Ovary (tissue), 7 donors: ENCODE measurements at regions not wholly inside any gene's neighbourhood (a gene's known extent, or its start where the extent isn't known, plus 50 kb on each side); places are given as distances from the start of the nearest gene placed in this dataset.
"Not testable (repeated sequence)": the region's sequence is repeated elsewhere in the genome, so short reads cannot be mapped to it uniquely, and the experiment has no call there.

Experiments used
- DNase-seq, 5 donors: peaks; one replicate each; pipeline ENCODE4 v3.0.0-alpha.2; 2019 to 2020
- H3K27ac ChIP-seq, 2 donors: fragments of 200-600 bp; one replicate each; pipeline versions ENCODE4 v1.5.1 to v1.8.0; 2019 to 2022
- H3K27me3 ChIP-seq: fragments of 200-600 bp; one replicate; pipeline ENCODE4 v1.8.0; 2022
- H3K36me3 ChIP-seq: fragments of 200-600 bp; sonication (generic); one replicate; pipeline ENCODE4 v1.5.1; 2019
- H3K4me1 ChIP-seq: one replicate; pipeline ENCODE4 v1.8.1; 2013; ENCODE audit warnings: mild to moderate bottlenecking, moderate library complexity; ENCODE audit not compliant: insufficient read depth
- H3K4me3 ChIP-seq: fragments of 200-600 bp; sonication (generic); one replicate; pipeline ENCODE4 v1.5.1; 2017
- H3K9me3 ChIP-seq, 2 donors: fragments of 200-600 bp in 1 of 2; sonication (generic) in 1 of 2; one replicate each; pipeline versions ENCODE4 v1.5.1 to v1.8.1; 2013 to 2019; ENCODE audit warnings: mild to moderate bottlenecking in 1 of 2, moderate library complexity in 1 of 2
- EP300 ChIP-seq: sonication (generic); formaldehyde crosslinking; IDR thresholded peaks from one replicate; pipeline ENCODE4 v1.6.1; 2017; ENCODE audit warnings: antibody characterized with exemption
- POLR2A ChIP-seq: fragments of 450-650 bp; IDR thresholded peaks from one replicate; pipeline ENCODE4 v1.6.1; 2017; ENCODE audit warnings: antibody characterized with exemption, mild to moderate bottlenecking, moderate library complexity
- WGBS, 3 donors: extraction: QIAGEN DNeasy Blood & Tissue Kit in 1 of 3; methylation state at CpG; one replicate each; pipeline versions ENCODE4 v1.1.5 to v1.1.7; 2013 to 2017; 5-methylcytosine and 5-hydroxymethylcytosine counted together
- intact Hi-C, 4 donors: fragments of 100-400 bp; cut with DNase I; formaldehyde crosslinking; loops; one replicate each; pipeline versions ENCODE4 v1.11.0 to v1.15.1; 2022 to 2023
- TF ChIP-seq, protein P1 (sequence below), 3 donors: fragments of 450-650 bp in 2 of 3; fragments of 200-600 bp in 1 of 3; IDR thresholded peaks; one replicate each; pipeline versions ENCODE4 v1.5.1 to v1.8.0; 2016 to 2022; ENCODE audit warnings: antibody characterized with exemption in 3 of 3, mild to moderate bottlenecking in 1 of 3
- donor health status: DM: no; HTN: no; CAD: no; lungs with moderate emphysema.
- donor health status: DM: no; HTN: no; CAD: no.
- donor health status: Bipolar disorder and iron deficiency.
- donor health status: DM: no; HTN: no; CAD: no.
- donor health status: DM: yes; HTN: yes; CAD: no.

DNA sequence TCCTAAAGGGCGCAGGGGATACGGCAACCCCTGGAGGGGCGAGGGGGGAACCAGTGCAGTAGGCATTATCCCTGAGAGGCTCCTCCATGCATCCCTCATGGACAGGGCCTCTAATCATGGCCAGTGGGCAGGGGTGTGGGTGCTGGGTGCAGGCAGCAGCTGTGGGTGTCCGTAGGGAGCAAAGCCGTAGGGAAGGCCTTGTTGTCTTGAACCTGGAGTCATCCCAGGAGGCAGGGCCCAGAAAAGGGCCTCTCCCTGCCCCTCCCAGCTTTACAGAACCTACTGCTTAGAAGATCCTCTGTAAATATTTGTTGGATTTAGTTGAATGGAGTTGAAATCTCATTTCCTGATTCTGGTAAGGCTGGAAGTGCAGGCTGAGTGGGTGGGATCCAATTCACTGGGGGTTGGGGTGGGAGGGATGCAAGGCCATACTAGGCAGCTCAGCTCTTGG, 207.0 kb upstream of the HAAO start:
- Histone ChIP-seq H3K9me3 (no peaks in the 10 kb centered on the region), H3K27me3 (no peaks in the 10 kb centered on the region), H3K36me3 (no peaks in the 10 kb centered on the region), H3K4me1 (no peaks in the 10 kb centered on the region), H3K27ac (no peak overlapping the region), H3K4me3 (no peak overlapping the region)
- 77 to 86% (median 86%) methylated on average over 5 of the region's 5 CpGs for WGBS, 3 donors
- TF ChIP-seq, protein P1, sequence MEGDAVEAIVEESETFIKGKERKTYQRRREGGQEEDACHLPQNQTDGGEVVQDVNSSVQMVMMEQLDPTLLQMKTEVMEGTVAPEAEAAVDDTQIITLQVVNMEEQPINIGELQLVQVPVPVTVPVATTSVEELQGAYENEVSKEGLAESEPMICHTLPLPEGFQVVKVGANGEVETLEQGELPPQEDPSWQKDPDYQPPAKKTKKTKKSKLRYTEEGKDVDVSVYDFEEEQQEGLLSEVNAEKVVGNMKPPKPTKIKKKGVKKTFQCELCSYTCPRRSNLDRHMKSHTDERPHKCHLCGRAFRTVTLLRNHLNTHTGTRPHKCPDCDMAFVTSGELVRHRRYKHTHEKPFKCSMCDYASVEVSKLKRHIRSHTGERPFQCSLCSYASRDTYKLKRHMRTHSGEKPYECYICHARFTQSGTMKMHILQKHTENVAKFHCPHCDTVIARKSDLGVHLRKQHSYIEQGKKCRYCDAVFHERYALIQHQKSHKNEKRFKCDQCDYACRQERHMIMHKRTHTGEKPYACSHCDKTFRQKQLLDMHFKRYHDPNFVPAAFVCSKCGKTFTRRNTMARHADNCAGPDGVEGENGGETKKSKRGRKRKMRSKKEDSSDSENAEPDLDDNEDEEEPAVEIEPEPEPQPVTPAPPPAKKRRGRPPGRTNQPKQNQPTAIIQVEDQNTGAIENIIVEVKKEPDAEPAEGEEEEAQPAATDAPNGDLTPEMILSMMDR (IDR thresholded peaks at IDR 0.05) = no peak
- TF ChIP-seq POLR2A (no peak), EP300 (no peak)
- intact Hi-C loops = no loop called here
- DNase-seq = peak in 1 of 5 donors; percentile 14

DNA sequence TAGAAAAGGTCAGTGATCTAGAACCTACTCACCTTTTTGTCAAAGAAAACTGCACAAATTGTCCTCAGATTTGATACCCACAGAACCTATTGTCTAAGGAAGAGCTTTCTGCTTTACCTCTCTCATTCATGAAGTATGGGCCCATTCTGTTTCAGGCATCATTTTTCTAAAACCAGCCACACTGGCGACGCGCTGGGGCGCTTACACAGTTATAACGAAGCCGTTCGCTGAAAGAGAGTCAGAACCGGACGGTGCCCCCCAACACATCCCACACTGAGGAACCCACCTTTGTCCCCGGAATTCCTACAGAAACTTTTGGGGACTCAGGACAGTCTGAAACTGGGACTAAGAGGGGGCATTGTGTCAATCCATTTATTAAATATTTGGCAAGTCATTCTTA, 206.3 kb upstream of the HAAO start:
- no peak overlapping the region for H3K4me3 ChIP-seq
- peak in 1 of 5 donors; percentile 7 for DNase-seq
- intact Hi-C loops = no loop called here
- no peaks in the 10 kb centered on the region for H3K4me1 ChIP-seq
- H3K9me3 ChIP-seq = no peaks in the 10 kb centered on the region
- H3K27me3 ChIP-seq = no peaks in the 10 kb centered on the region
- no peak overlapping the region for H3K27ac ChIP-seq
- WGBS, 3 donors = 96 to 98% (median 97%) methylated on average over 10 of the region's 10 CpGs
- no peaks in the 10 kb centered on the region for H3K36me3 ChIP-seq
- TF ChIP-seq POLR2A = no peak
- no peak for TF ChIP-seq EP300
- TF ChIP-seq, protein P1 (IDR thresholded peaks at IDR 0.05) = no peak

DNA sequence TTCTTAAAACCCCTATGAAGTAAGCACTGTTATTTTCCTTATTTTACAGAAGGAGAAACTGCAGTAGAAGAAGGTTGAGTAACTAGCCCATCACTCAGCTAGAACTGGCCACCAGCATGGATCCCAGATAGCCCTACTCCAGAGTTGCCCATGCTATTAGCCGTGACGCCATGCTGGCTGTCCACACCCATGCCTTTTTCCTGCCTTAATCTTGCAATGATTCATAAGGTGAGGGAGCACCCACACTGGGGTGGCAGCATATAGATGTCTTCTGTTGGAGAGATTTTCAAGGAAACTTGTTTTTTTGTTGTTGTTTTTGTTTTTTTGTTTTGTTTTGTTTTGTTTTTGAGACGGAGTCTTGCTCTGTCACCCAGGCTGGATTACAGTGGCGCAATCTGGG, 204.1 kb upstream of the HAAO start:
- no peak overlapping the region for H3K27ac ChIP-seq
- no peaks in the 10 kb centered on the region for H3K27me3 ChIP-seq
- TF ChIP-seq, protein P1 (IDR thresholded peaks at IDR 0.05) = no peak
- no peak for TF ChIP-seq EP300
- no peak for TF ChIP-seq POLR2A
- intact Hi-C loops = no loop called here
- H3K9me3 ChIP-seq = no peaks in the 10 kb centered on the region
- WGBS, 3 donors = 84 to 93% (median 89%) methylated on average over 4 of the region's 4 CpGs
- DNase-seq = peak in 1 of 5 donors; percentile 2
- no peaks in the 10 kb centered on the region for H3K4me1 ChIP-seq
- no peaks in the 10 kb centered on the region for H3K36me3 ChIP-seq
- H3K4me3 ChIP-seq = no peak overlapping the region

DNA sequence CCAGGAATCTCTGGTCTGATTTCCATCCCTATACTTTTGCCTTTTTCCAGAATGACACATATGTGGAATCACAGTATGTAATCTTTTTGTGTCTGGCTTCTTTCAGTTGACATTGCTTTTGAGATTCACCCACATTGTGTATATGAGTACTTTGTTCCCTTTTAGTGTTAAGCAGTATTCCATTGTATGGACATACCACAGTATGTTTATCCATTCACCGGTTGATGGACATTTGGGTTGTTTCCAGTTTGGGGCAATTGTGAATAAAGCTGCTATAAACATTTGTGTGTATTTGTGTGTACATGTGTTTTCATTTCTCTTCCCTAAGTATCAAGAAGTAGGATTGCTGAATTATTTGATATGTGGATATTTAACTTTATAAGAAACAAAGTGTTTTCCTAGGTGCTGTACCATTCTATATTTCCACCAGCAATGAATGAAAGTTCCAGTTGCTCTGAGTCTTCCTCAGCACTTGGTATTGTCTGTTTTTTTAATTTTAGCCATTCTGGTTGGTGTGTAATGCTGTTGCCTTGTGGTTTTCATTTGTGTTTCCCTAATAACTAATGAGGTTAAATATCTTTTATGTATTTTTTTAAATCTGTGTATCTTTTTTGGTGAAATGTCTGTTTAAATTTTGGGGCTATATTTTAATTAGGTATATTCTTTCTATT, 203.5 kb upstream of the HAAO start:
- Histone ChIP-seq H3K9me3 (no peaks in the 10 kb centered on the region), H3K4me1 (no peaks in the 10 kb centered on the region), H3K4me3 (no peak overlapping the region), H3K27me3 (no peaks in the 10 kb centered on the region), H3K36me3 (no peaks in the 10 kb centered on the region), H3K27ac (no peak overlapping the region)
- no peak for DNase-seq
- 97 to 99% (median 97%) methylated on average over 1 of the region's 1 CpG for WGBS, 3 donors
- TF ChIP-seq POLR2A (no peak), EP300 (no peak)
- TF ChIP-seq, protein P1 (IDR thresholded peaks at IDR 0.05) = no peak
- intact Hi-C loops = no loop called here

DNA sequence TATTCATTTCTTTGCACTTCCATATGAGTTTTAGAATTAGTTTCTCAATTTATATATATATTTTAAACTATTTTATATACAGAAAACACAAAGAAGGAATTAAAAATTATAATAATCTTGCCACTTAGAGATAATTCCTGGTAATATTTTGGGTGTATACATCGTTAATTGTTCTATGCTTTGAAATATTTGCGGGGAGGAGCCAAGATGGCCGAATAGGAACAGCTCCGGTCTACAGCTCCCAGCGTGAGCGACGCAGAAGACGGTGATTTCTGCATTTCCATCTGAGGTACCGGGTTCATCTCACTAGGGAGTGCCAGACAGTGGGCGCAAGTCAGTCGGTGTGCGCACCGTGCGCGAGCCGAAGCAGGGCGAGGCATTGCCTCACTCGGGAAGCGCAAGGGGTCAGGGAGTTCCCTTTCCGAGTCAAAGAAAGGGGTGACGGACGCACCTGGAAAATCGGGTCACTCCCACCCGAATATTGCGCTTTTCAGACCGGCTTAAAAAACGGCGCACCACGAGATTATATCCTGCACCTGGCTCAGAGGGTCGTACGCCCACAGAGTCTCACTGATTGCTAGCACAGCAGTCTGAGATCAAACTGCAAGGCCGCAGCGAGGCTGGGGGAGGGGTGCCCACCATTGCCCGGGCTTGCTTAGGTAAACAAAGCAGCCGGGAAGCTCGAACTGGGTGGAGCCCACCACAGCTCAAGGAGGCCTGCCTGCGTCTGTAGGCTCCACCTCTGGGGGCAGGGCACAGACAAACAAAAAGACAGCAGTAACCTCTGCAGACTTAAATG, 197.1 kb upstream of the HAAO start:
- H3K27ac ChIP-seq, H3K4me3 ChIP-seq, H3K27me3 ChIP-seq, intact Hi-C loops, H3K9me3 ChIP-seq, H3K4me1 ChIP-seq, H3K36me3 ChIP-seq: not testable (repeated sequence)
- WGBS, 3 donors = 79 to 83% (median 81%) methylated on average over 25 to 37 of the region's 37 CpGs
- DNase-seq = peak in 1 of 5 donors; percentile 6

DNA sequence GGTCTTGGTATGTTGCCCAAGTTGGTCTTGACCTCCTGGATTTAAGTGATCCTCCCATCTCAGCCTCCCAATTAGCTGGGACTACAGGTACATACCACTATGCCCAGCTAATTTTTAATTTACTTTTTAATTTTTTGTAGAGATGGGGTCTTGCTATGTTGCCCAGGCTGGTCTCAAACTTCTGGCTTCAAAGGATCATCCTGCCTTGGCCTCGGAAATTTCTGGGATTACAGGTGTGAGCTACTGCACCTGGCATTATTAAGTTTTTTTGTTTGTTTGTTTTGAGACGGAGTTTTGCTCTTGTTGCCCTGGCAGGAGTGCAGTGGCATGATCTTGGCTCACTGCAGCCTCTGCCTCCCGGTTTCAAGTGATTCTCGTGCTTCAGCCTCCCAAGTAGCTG, 195.7 kb upstream of the HAAO start:
- H3K27ac ChIP-seq, H3K4me1 ChIP-seq, H3K9me3 ChIP-seq, DNase-seq, intact Hi-C loops, H3K27me3 ChIP-seq, H3K36me3 ChIP-seq, H3K4me3 ChIP-seq: not testable (repeated sequence)
- 81 to 92% (median 90%) methylated on average over 4 of the region's 4 CpGs for WGBS, 3 donors
